ENCODE measurements at regions not wholly inside any gene's neighbourhood (a gene's known extent, or its start where the extent isn't known, plus 50 kb on each side); places are given as distances from the start of the nearest gene placed in this dataset.

DNA sequence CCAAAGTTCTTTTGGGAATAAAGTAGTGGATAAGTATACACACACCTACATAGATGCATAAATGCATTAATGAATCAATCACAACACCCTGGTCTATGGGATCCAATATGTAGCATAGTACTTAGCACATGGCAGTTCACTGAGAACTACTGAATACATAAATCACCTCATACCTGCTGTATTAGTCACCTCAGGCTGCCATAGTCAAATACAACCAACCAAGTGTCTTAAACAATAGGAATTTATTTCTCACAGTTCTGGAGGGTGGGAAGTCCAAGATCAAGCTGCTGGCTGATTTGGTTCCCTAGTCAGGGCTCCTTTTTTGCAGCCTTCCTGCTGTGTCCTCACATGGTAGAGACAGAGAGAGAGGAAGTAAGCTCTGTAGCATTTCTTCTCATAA is 228.2 kb downstream of the NHLRC3 start:
- Histone ChIP-seq H3K4me1 (ENCODE audit: control insufficient read depth, insufficient read depth, low read length) (no peaks in the 10 kb centered on the region), H3K9me3 (ENCODE audit: control insufficient read depth, insufficient read depth, low read length) (no peaks in the 10 kb centered on the region)

DNA sequence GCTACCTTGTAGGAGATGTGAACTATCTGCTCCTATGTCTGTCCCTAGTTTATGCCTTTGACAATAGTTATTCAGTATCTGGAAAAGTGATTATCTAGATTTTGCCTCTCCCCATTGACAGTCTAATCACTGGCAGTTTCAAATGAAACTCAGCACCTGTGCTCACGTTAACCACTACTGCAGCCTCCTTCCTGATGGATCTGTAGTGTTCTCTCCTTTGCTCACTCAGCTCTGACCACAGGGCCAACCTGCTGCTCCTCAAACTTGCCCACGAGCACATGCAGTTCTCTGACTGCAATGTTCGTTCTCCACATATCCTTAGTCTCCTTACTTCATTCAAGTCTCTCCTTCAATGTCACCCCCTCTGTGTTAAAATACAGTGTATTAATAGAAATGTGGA is 230.1 kb downstream of the NHLRC3 start:
- no peaks in the 10 kb centered on the region for H3K36me3 ChIP-seq (ENCODE audit: control insufficient read depth, insufficient read depth, low read length)
- H3K9ac ChIP-seq (ENCODE audit: low read depth, low read length) = no peak overlapping the region
- no peaks in the 10 kb centered on the region for H3K9me3 ChIP-seq (ENCODE audit: control insufficient read depth, insufficient read depth, low read length)
- H3K4me3 ChIP-seq (ENCODE audit: low read depth, low read length) = no peak overlapping the region
- H3K27ac ChIP-seq (ENCODE audit: low read depth, low read length) = no peak overlapping the region
- no peaks in the 10 kb centered on the region for H3K4me1 ChIP-seq (ENCODE audit: control insufficient read depth, insufficient read depth, low read length)
- no peaks in the 10 kb centered on the region; the same call in 1 of the 2 replicates for H3K27me3 ChIP-seq (ENCODE audit: control insufficient read depth, insufficient read depth, low read length)

More for the DNA sequence above, 228.2 kb downstream of the NHLRC3 start:
- Histone ChIP-seq H3K27ac (ENCODE audit: low read depth, low read length) (no peak overlapping the region), H3K4me3 (ENCODE audit: low read depth, low read length) (no peak overlapping the region), H3K36me3 (ENCODE audit: control insufficient read depth, insufficient read depth, low read length) (no peaks in the 10 kb centered on the region), H3K27me3 (ENCODE audit: control insufficient read depth, insufficient read depth, low read length) (no peaks in the 10 kb centered on the region; the same call in 1 of the 2 replicates), H3K9ac (ENCODE audit: low read depth, low read length) (no peak overlapping the region)

DNA sequence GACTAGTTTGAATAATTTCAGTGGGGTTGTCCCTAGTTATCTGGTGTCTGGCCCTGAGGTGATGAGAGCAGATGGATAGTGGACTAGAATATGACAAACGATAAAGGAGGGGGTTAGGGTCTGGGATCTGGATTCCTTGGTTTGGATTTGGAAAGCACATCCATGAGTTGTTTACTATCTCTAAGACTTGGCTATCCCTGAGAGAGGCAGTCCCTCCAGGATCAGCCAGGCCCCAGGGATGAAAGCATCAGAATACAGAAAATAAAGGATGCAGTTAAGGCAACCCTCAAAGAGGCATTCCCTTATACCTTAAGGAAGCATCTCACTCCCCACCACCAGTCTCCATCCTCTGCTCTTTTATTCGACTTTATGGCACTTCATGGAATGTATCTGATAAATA is 230.7 kb downstream of the NHLRC3 start:
- H3K9me3 ChIP-seq (ENCODE audit: control insufficient read depth, insufficient read depth, low read length) = no peaks in the 10 kb centered on the region
- H3K27me3 ChIP-seq (ENCODE audit: control insufficient read depth, insufficient read depth, low read length) = peaks cover 6% of the 10 kb centered on the region; the same call in 1 of the 2 replicates
- no peak overlapping the region for H3K9ac ChIP-seq (ENCODE audit: low read depth, low read length)
- no peaks in the 10 kb centered on the region for H3K36me3 ChIP-seq (ENCODE audit: control insufficient read depth, insufficient read depth, low read length)
- H3K4me3 ChIP-seq (ENCODE audit: low read depth, low read length) = no peak overlapping the region
- H3K27ac ChIP-seq (ENCODE audit: low read depth, low read length) = no peak overlapping the region
- 0 out of 2 replicates have a peak, but pooled peaks cover 4% of the 10 kb centered on the region for H3K4me1 ChIP-seq (ENCODE audit: control insufficient read depth, insufficient read depth, low read length)

DNA sequence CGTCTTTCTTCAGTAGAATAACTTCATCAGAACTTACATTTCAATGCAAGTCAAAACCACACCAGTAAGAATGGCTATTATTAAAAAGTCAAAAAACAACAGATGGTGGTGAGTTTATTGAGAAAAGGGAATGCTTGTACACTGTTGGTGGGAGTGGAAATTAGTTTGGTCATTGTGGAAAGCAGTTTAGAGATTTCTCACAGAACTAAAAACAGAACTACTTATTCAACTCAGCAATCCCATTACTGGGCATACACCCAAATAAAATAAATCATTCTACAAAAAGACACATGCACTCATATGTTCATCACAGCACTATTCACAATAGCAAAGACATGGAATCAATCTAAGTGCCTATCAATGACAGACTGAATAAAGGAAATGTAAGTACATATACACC is 231.2 kb downstream of the NHLRC3 start:
- Histone ChIP-seq H3K36me3 (ENCODE audit: control insufficient read depth, insufficient read depth, low read length) (no peaks in the 10 kb centered on the region), H3K27ac (ENCODE audit: low read depth, low read length) (no peak overlapping the region), H3K9ac (ENCODE audit: low read depth, low read length) (no peak overlapping the region), H3K4me3 (ENCODE audit: low read depth, low read length) (no peak overlapping the region), H3K4me1 (ENCODE audit: control insufficient read depth, insufficient read depth, low read length) (0 out of 2 replicates have a peak, but pooled peaks cover 4% of the 10 kb centered on the region), H3K9me3 (ENCODE audit: control insufficient read depth, insufficient read depth, low read length) (no peaks in the 10 kb centered on the region), H3K27me3 (ENCODE audit: control insufficient read depth, insufficient read depth, low read length) (peaks cover 8% of the 10 kb centered on the region; the same call in 1 of the 2 replicates)

GRCh38 chr13:39272994-39273393 is 234.7 kb downstream of the NHLRC3 start:
- no peaks in the 10 kb centered on the region for H3K9me3 ChIP-seq (ENCODE audit: control insufficient read depth, insufficient read depth, low read length)
- peaks cover 12% of the 10 kb centered on the region; the same call in 1 of the 2 replicates for H3K27me3 ChIP-seq (ENCODE audit: control insufficient read depth, insufficient read depth, low read length)
- no peak overlapping the region for H3K27ac ChIP-seq (ENCODE audit: low read depth, low read length)
- no peaks in the 10 kb centered on the region for H3K36me3 ChIP-seq (ENCODE audit: control insufficient read depth, insufficient read depth, low read length)
- H3K9ac ChIP-seq (ENCODE audit: low read depth, low read length) = no peak overlapping the region
- 0 out of 2 replicates have a peak, but pooled peaks cover 4% of the 10 kb centered on the region for H3K4me1 ChIP-seq (ENCODE audit: control insufficient read depth, insufficient read depth, low read length)
- no peak overlapping the region for H3K4me3 ChIP-seq (ENCODE audit: low read depth, low read length)

GRCh38 chr13:39273953-39274738 is 235.9 kb downstream of the NHLRC3 start:
- H3K27ac ChIP-seq (ENCODE audit: low read depth, low read length) = no peak overlapping the region

DNA sequence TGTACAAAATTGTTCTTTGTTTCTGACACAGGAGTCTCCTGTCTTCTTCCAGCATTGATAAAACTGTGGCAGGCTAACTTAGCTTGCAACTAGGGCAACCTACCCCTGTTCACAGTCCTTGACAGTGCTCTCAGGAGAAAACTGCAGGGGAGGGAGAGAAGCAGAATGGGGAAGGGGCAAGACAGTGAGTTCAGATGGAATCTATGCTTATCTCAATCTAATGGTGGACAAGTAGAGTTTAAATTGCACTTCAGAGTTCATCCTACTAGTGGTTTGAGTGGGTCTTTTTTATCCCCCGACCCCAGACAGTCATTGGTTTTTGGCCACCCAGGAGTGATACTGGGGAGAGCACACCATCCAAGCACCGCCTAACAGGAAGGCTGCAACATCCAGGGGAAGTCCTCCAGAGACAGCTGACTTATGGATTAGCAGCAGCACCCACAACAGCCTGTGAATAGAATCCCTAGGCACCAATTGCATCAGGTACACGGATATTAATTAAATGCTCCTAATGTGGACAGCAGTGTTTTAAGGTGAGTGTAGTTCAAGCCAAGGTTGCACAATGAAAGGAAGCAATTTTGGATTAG is 236.6 kb downstream of the NHLRC3 start:
- no peak overlapping the region for H3K27ac ChIP-seq (ENCODE audit: low read depth, low read length)
- no peaks in the 10 kb centered on the region for H3K9me3 ChIP-seq (ENCODE audit: control insufficient read depth, insufficient read depth, low read length)
- H3K4me1 ChIP-seq (ENCODE audit: control insufficient read depth, insufficient read depth, low read length) = 0 out of 2 replicates have a peak, but pooled peaks cover 4% of the 10 kb centered on the region
- H3K27me3 ChIP-seq (ENCODE audit: control insufficient read depth, insufficient read depth, low read length) = peaks cover 12% of the 10 kb centered on the region; the same call in 1 of the 2 replicates
- H3K4me3 ChIP-seq (ENCODE audit: low read depth, low read length) = no peak overlapping the region
- H3K9ac ChIP-seq (ENCODE audit: low read depth, low read length) = no peak overlapping the region
- no peaks in the 10 kb centered on the region for H3K36me3 ChIP-seq (ENCODE audit: control insufficient read depth, insufficient read depth, low read length)

More at GRCh38 chr13:39273953-39274738, 235.9 kb downstream of the NHLRC3 start:
- Histone ChIP-seq H3K27me3 (ENCODE audit: control insufficient read depth, insufficient read depth, low read length) (peaks cover 12% of the 10 kb centered on the region; the same call in 1 of the 2 replicates), H3K4me1 (ENCODE audit: control insufficient read depth, insufficient read depth, low read length) (0 out of 2 replicates have a peak, but pooled peaks cover 4% of the 10 kb centered on the region), H3K9me3 (ENCODE audit: control insufficient read depth, insufficient read depth, low read length) (no peaks in the 10 kb centered on the region), H3K4me3 (ENCODE audit: low read depth, low read length) (no peak overlapping the region), H3K36me3 (ENCODE audit: control insufficient read depth, insufficient read depth, low read length) (no peaks in the 10 kb centered on the region), H3K9ac (ENCODE audit: low read depth, low read length) (no peak overlapping the region)

DNA sequence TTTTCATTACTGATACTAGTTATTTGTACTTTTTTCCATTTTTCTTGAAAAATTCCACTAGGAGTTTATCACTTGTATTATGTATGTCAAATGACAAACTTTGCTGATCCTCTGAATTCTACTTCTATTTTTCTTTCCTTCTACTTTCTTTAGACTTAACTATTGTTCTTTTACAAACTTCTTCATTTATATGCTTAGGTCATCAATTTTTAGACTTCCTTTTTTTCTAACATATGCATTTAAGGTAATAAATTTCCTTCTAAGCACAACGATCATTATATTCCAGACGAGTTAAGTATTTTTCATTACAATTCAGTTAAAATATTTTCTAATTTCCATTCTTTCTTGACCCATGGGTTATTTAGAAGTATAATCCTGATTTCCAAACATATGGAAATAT is 240.8 kb downstream of the NHLRC3 start:
- Histone ChIP-seq H3K27me3 (ENCODE audit: control insufficient read depth, insufficient read depth, low read length) (0 out of 2 replicates have a peak, but pooled peaks cover 6% of the 10 kb centered on the region), H3K36me3 (ENCODE audit: control insufficient read depth, insufficient read depth, low read length) (no peaks in the 10 kb centered on the region), H3K4me1 (ENCODE audit: control insufficient read depth, insufficient read depth, low read length) (no peaks in the 10 kb centered on the region)

DNA sequence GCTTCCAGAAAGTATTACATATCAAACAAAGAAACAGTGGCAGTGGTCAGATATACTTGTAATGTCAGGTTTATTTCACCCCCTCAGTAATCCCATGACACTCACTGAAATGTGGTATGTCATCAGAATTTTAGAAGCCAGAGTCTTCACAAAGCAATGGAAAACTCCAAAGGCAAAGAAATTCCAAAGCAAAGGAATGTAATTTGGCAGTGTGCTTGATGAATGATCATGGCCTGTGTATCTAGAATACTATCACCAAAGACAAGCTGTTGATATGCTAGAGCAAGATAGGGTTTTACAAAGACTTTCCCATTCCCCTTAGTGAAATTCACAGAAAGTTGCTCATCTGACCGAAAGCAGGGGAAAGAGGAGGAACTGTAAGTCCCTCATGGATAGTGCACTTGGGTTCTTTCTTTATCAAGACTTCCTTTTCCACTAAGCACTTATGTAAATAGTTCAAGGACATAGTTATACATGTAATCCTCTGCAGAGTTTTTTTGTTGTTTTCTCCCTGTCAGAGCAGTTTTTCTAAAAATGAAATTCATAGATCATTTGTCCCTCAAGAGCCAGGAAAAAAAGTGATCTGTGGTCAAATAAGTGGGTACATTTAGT is 243.4 kb downstream of the NHLRC3 start:
- H3K4me1 ChIP-seq (ENCODE audit: control insufficient read depth, insufficient read depth, low read length) = no peaks in the 10 kb centered on the region
- H3K36me3 ChIP-seq (ENCODE audit: control insufficient read depth, insufficient read depth, low read length) = no peaks in the 10 kb centered on the region
- no peak overlapping the region for H3K4me3 ChIP-seq (ENCODE audit: low read depth, low read length)
- no peak overlapping the region for H3K9ac ChIP-seq (ENCODE audit: low read depth, low read length)
- no peak overlapping the region for H3K27ac ChIP-seq (ENCODE audit: low read depth, low read length)
- H3K27me3 ChIP-seq (ENCODE audit: control insufficient read depth, insufficient read depth, low read length) = no peaks in the 10 kb centered on the region
- H3K9me3 ChIP-seq (ENCODE audit: control insufficient read depth, insufficient read depth, low read length) = no peaks in the 10 kb centered on the region

More for the DNA sequence above, 240.8 kb downstream of the NHLRC3 start:
- Histone ChIP-seq H3K27ac (ENCODE audit: low read depth, low read length) (no peak overlapping the region), H3K4me3 (ENCODE audit: low read depth, low read length) (no peak overlapping the region), H3K9ac (ENCODE audit: low read depth, low read length) (no peak overlapping the region), H3K9me3 (ENCODE audit: control insufficient read depth, insufficient read depth, low read length) (no peaks in the 10 kb centered on the region)

DNA sequence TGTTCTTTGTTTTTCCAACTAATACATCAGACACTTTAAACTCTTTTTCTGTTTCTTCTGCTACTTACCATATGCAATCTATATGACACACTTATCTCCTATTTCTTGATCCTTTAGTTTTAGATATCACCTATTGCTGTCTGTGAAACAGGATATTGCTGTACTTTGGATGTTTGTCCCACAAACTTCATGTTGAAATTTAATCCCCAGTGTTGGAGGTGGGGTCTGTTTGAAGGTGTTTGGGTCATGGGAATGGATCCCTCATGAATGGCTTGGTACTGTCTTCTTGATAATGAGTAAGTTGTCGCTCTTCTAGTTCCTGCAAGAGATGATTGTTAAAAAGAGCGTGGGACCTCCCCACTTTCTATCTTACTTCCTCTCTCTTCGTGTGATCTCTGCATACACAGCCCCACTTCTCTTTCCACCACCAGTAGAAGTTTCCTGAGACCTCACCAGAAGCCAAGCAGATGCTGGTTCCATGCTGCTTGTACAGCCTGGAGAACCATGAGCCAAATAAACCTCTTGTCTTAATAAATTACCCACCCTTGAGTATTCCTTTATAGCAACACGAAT is 244.2 kb downstream of the NHLRC3 start:
- Histone ChIP-seq H3K4me3 (ENCODE audit: low read depth, low read length) (no peak overlapping the region), H3K36me3 (ENCODE audit: control insufficient read depth, insufficient read depth, low read length) (no peaks in the 10 kb centered on the region), H3K4me1 (ENCODE audit: control insufficient read depth, insufficient read depth, low read length) (no peaks in the 10 kb centered on the region), H3K27ac (ENCODE audit: low read depth, low read length) (no peak overlapping the region), H3K27me3 (ENCODE audit: control insufficient read depth, insufficient read depth, low read length) (no peaks in the 10 kb centered on the region), H3K9me3 (ENCODE audit: control insufficient read depth, insufficient read depth, low read length) (0 out of 2 replicates have a peak, but pooled peaks cover 1% of the 10 kb centered on the region), H3K9ac (ENCODE audit: low read depth, low read length) (no peak overlapping the region)

All from HUES48 (cell line).